K562 (cell line): ENCODE measurements at regions not wholly inside any gene's neighbourhood (a gene's known extent, or its start where the extent isn't known, plus 50 kb on each side); places are given as distances from the start of the nearest gene placed in this dataset.

Experiments used
- MIER1 ChIP-seq: fragments of 450-650 bp; IDR thresholded peaks from 2 replicates; pipeline ENCODE4 v1.6.1; 2016; ENCODE audit warnings: antibody characterized with exemption, mild to moderate bottlenecking, low read depth
- ZNF318 ChIP-seq, 2 experiments: fragments of 450-650 bp; IDR thresholded peaks; 2 replicates each; pipeline ENCODE4 v1.6.1; 2016; ENCODE audit warnings: mild to moderate bottlenecking in 2 of 2, borderline replicate concordance in 1 of 2, low read depth in 1 of 2, moderate library complexity in 1 of 2
- ZNF444 ChIP-seq: fragments of 250-450 bp; sonication (Bioruptor Pico); IDR thresholded peaks from 2 replicates; pipeline ENCODE4 v1.4.0; 2020; ENCODE audit warnings: mild to moderate bottlenecking, moderate library complexity

GRCh38 chr5:158117467-158118160 lies 258.7 kb upstream of the CLINT1 start (continued):
- no peak for TF ChIP-seq ZNF318 (IDR thresholded peaks at IDR 0.05; ENCODE audit: borderline replicate concordance in 1 of 2, low read depth in 1 of 2)
- no peak for TF ChIP-seq MIER1
- no peak for TF ChIP-seq ZNF444 (CRISPR knock-in tag)
